ENCODE measurements at regions not wholly inside any gene's neighbourhood (a gene's known extent, or its start where the extent isn't known, plus 50 kb on each side); places are given as distances from the start of the nearest gene placed in this dataset.

DNA sequence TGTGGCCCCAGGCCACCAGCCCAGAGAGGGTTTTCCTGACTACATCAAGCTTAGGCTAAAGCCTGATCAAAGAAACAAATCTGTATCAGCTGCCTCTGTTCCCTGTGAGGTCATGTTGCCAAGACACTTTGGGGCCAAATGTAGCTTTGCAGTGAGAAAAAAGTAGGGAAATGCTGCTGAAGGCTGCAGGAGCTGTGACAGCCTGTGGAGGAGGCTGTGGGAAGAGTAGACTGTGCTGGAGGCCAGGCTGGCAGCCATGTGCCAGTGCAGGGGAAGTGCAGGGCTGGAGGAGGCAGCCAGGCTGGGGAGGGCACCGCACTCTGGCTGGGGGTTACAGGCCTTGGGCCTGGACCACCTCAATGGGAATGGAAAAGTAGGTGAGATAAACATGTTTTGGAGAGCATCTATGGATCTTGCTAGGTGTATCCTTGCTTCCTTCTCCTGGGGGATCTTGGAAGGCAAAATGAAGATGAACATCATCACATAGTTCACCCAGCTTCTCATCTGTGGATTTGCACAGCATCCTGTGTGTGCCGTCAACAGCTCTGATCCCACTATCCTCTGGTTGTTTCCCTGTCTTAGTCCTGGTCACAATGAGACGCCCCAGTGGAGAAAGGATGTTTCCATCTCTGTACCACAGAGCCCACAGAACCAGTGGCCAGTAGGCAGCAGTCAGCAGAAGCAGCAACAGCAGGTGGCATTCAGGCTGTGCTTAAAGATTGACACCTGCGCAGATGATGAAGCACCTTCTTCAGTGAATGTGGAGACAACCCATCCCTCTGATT is 103.8 kb upstream of the COPS8 start:
- TF ChIP-seq REST (IDR thresholded peaks at IDR 0.05; ENCODE audit: low read depth, low read length) (no peak), EP300 (IDR thresholded peaks at IDR 0.05; ENCODE audit: borderline replicate concordance in 1 of 2, low read depth in 1 of 2, low read length in 1 of 2) (no peak), CTCF (IDR thresholded peaks at IDR 0.05) (no peak), TAF1 (IDR thresholded peaks at IDR 0.05; ENCODE audit: borderline replicate concordance, low read depth, low read length) (no peak), SMC3 (IDR thresholded peaks at IDR 0.05; ENCODE audit: low read depth, low read length) (no peak), YY1 (IDR thresholded peaks at IDR 0.05; ENCODE audit: low read depth) (no peak), POLR2AphosphoS5 (IDR thresholded peaks at IDR 0.05; ENCODE audit: low read depth, low read length) (no peak), EZH2phosphoT487 (IDR thresholded peaks at IDR 0.05; ENCODE audit: borderline replicate concordance, low read depth) (no peak)
- TF ChIP-seq, protein P1, sequence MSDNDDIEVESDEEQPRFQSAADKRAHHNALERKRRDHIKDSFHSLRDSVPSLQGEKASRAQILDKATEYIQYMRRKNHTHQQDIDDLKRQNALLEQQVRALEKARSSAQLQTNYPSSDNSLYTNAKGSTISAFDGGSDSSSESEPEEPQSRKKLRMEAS (IDR thresholded peaks at IDR 0.05; ENCODE audit: low read depth), result no peak
